Immature natural killer cell (primary cell): ENCODE measurements at regions not wholly inside any gene's neighbourhood (a gene's known extent, or its start where the extent isn't known, plus 50 kb on each side); places are given as distances from the start of the nearest gene placed in this dataset.

Source experiments
- DNase-seq, 3 donors: peaks; one replicate each; pipeline ENCODE4 v3.0.0; 2022; ENCODE audit warnings: mixed read lengths in 1 of 3
- H3K27ac Mint-ChIP-seq, 6 donors: one replicate each; pipeline ENCODE4 v1.8.0; 2020; ENCODE audit warnings: mixed read lengths in 6 of 6, mild to moderate bottlenecking in 5 of 6, inconsistent platforms in 4 of 6, moderate library complexity in 3 of 6
- H3K27me3 Mint-ChIP-seq, 3 donors: one replicate each; pipeline ENCODE4 v1.8.0; 2020 to 2021; ENCODE audit warnings: low read depth in 3 of 3, mild to moderate bottlenecking in 3 of 3, mixed read lengths in 3 of 3, moderate library complexity in 3 of 3, inconsistent platforms in 1 of 3
- H3K36me3 Mint-ChIP-seq, 3 donors: one replicate each; pipeline ENCODE4 v1.8.0; 2020; ENCODE audit warnings: mixed read lengths in 3 of 3, inconsistent platforms in 2 of 3, mild to moderate bottlenecking in 2 of 3
- H3K4me1 Mint-ChIP-seq, 2 donors: one replicate each; pipeline ENCODE4 v1.8.0; 2020; ENCODE audit warnings: inconsistent platforms in 2 of 2, mild to moderate bottlenecking in 2 of 2, mixed read lengths in 2 of 2, moderate library complexity in 1 of 2
- H3K4me3 Mint-ChIP-seq, 5 donors: one replicate each; pipeline ENCODE4 v1.8.0; 2020; ENCODE audit warnings: mild to moderate bottlenecking in 5 of 5, mixed read lengths in 5 of 5, inconsistent platforms in 3 of 5, moderate library complexity in 3 of 5
- H3K9me3 Mint-ChIP-seq, 6 donors: one replicate each; pipeline ENCODE4 v1.8.0; 2020; ENCODE audit warnings: mild to moderate bottlenecking in 6 of 6, mixed read lengths in 6 of 6, inconsistent platforms in 4 of 6, moderate library complexity in 3 of 6

GRCh38 chr18:42657551-42657950 lies 457.9 kb downstream of the RIT2 start:
- no peak for DNase-seq
- peaks cover 7 to 38% (median 18%) of the 10 kb centered on the region in 6 donors for H3K9me3 Mint-ChIP-seq
- H3K4me3 Mint-ChIP-seq, result no peak overlapping the region
- peaks cover 0 to 3% (median 0%) of the 10 kb centered on the region in 3 donors for H3K36me3 Mint-ChIP-seq
- H3K27me3 Mint-ChIP-seq, result peaks cover 0 to 2% (median 0%) of the 10 kb centered on the region in 3 donors
- H3K27ac Mint-ChIP-seq, result no peak overlapping the region
- H3K4me1 Mint-ChIP-seq, result no peaks in the 10 kb centered on the region

- Mint-ChIP-seq H3K4me3 (no peak overlapping the region), H3K27me3 (no peaks in the 10 kb centered on the region), H3K27ac (no peak overlapping the region), H3K9me3 (peaks cover 7 to 34% (median 17%) of the 10 kb centered on the region in 6 donors), H3K36me3 (peaks cover 0 to 3% (median 0%) of the 10 kb centered on the region in 3 donors), H3K4me1 (no peaks in the 10 kb centered on the region)
- DNase-seq, result no peak
Measured at GRCh38 chr18:42658171-42658570, 457.3 kb downstream of the RIT2 start.

GRCh38 chr18:42659187-42659586 lies 456.3 kb downstream of the RIT2 start:
- no peak overlapping the region for H3K4me3 Mint-ChIP-seq
- peaks cover 0 to 3% (median 0%) of the 10 kb centered on the region in 3 donors for H3K36me3 Mint-ChIP-seq

GRCh38 chr18:42670860-42671259 lies 444.6 kb downstream of the RIT2 start:
- Mint-ChIP-seq H3K4me1 (no peaks in the 10 kb centered on the region), H3K9me3 (peaks cover 2 to 46% (median 11%) of the 10 kb centered on the region in 6 donors), H3K27ac (no peak overlapping the region), H3K27me3 (peaks cover 0 to 1% (median 0%) of the 10 kb centered on the region in 3 donors), H3K36me3 (no peaks in the 10 kb centered on the region), H3K4me3 (no peak overlapping the region)
- no peak for DNase-seq

More at GRCh38 chr18:42659187-42659586, 456.3 kb downstream of the RIT2 start:
- Mint-ChIP-seq H3K27me3 (no peaks in the 10 kb centered on the region), H3K4me1 (no peaks in the 10 kb centered on the region), H3K9me3 (peaks cover 5 to 30% (median 19%) of the 10 kb centered on the region in 6 donors), H3K27ac (no peak overlapping the region)
- DNase-seq, result no peak

- Mint-ChIP-seq H3K36me3 (no peaks in the 10 kb centered on the region), H3K4me3 (no peak overlapping the region), H3K27ac (no peak overlapping the region), H3K4me1 (no peaks in the 10 kb centered on the region), H3K27me3 (peaks cover 0 to 1% (median 0%) of the 10 kb centered on the region in 3 donors), H3K9me3 (peaks cover 0 to 44% (median 15%) of the 10 kb centered on the region in 6 donors)
- no peak for DNase-seq
Measured at GRCh38 chr18:42675810-42676209, 439.7 kb downstream of the RIT2 start.

- no peaks in the 10 kb centered on the region for H3K27me3 Mint-ChIP-seq
- H3K9me3 Mint-ChIP-seq, result peaks cover 24 to 59% (median 33%) of the 10 kb centered on the region in 6 donors
- H3K4me3 Mint-ChIP-seq, result no peak overlapping the region
Measured at GRCh38 chr18:42683094-42683493, 432.4 kb downstream of the RIT2 start.

GRCh38 chr18:42689310-42689709 lies 426.2 kb downstream of the RIT2 start:
- Mint-ChIP-seq H3K4me3 (no peak overlapping the region), H3K27ac (no peak overlapping the region), H3K4me1 (no peaks in the 10 kb centered on the region), H3K36me3 (no peaks in the 10 kb centered on the region), H3K9me3 (peaks cover 9 to 38% (median 15%) of the 10 kb centered on the region in 6 donors), H3K27me3 (no peaks in the 10 kb centered on the region)
- no peak for DNase-seq

More at GRCh38 chr18:42683094-42683493, 432.4 kb downstream of the RIT2 start:
- no peak for DNase-seq
- peaks cover 0 to 3% (median 0%) of the 10 kb centered on the region in 3 donors for H3K36me3 Mint-ChIP-seq
- H3K27ac Mint-ChIP-seq, result no peak overlapping the region
- no peaks in the 10 kb centered on the region for H3K4me1 Mint-ChIP-seq
